ENCODE measurements at regions not wholly inside any gene's neighbourhood (a gene's known extent, or its start where the extent isn't known, plus 50 kb on each side); places are given as distances from the start of the nearest gene placed in this dataset.
"Not testable (repeated sequence)": the region's sequence is repeated elsewhere in the genome, so short reads cannot be mapped to it uniquely, and the experiment has no call there.

DNA sequence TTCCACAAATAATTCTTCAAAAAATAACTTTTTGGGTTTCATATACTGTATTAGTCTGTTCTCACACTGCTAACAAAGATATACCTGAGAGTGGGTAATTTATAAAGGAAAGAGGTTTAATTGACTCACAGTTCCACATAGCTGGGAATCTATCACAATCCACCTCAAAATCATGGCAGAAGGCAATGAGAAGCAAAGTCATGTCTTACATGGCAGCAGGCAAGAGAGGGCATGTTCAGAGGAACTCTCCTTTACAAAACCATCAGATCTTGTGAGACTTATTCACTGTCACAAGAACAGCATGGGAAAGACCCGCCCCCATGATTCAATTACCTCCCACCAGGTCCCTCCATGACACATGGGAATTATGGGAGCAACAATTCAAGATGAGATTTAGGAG lies 93.1 kb upstream of the NANOGP8 start:
- H3K23ac ChIP-seq (ENCODE audit: low read depth, low read length); H2AK9ac ChIP-seq (replicated peaks; ENCODE audit: low read depth, low read length, poor library complexity); H3K4me2 ChIP-seq (ENCODE audit: low read depth, low read length); H2BK120ac ChIP-seq (ENCODE audit: low read depth, low read length); dilution Hi-C loops (cut with HindIII; ENCODE audit: low sequenced_read_pairs, unreplicated experiment); H3K27ac ChIP-seq (ENCODE audit: insufficient read depth, low read length); H3K18ac ChIP-seq (ENCODE audit: low read depth, low read length); ATAC-seq (ENCODE audit: low read depth); H3K4ac ChIP-seq (ENCODE audit: low read depth, low read length); DNase-seq; in situ Hi-C loops (cut with MboI; ENCODE audit: low sequenced_read_pairs); H2BK15ac ChIP-seq (ENCODE audit: low read depth, low read length); H3K4me3 ChIP-seq (ENCODE audit: insufficient read depth, low read depth, low read length); H3K14ac ChIP-seq (replicated peaks; ENCODE audit: low read depth, low read length); H4K91ac ChIP-seq (ENCODE audit: insufficient read depth, low read depth, low read length); H3K27me3 ChIP-seq (ENCODE audit: control insufficient read depth, insufficient read depth, low read length); H4K8ac ChIP-seq (ENCODE audit: low read depth in 2 of 2, low read length in 2 of 2); H3K9me1 ChIP-seq (ENCODE audit: insufficient read depth, low read length); H2AK5ac ChIP-seq (ENCODE audit: low read depth, low read length); H3K9ac ChIP-seq (ENCODE audit: low read depth, low read length); H2BK5ac ChIP-seq (ENCODE audit: low read depth, low read length, poor library complexity, severe bottlenecking); H3K36me3 ChIP-seq (ENCODE audit: control insufficient read depth, insufficient read depth, low read length); CTCF ChIA-PET; H3K4me1 ChIP-seq (ENCODE audit: control insufficient read depth, insufficient read depth, low read length); H4K5ac ChIP-seq (ENCODE audit: low read depth, low read length); H2AFZ ChIP-seq (replicated peaks; ENCODE audit: low read length, poor library complexity); H2BK20ac ChIP-seq (ENCODE audit: low read depth, low read length); POLR2A ChIA-PET (ENCODE audit: unreplicated experiment); H4K20me1 ChIP-seq (ENCODE audit: insufficient read depth, low read length); intact Hi-C loops (cut with micrococcal nuclease); H3K79me1 ChIP-seq (ENCODE audit: low read depth in 1 of 2, low read length in 2 of 2); H3K9me3 ChIP-seq (ENCODE audit: control insufficient read depth, insufficient read depth, low read length); H3K56ac ChIP-seq (ENCODE audit: extremely low read depth, insufficient read depth, low read length); BruUV-seq (replicated peaks): not testable (repeated sequence)
- no CpG with 5 or more reads among the region's 1 CpG for WGBS, 2 experiments (ENCODE audit: extremely low coverage in 2 of 2, insufficient read length in 1 of 2)
